ENCODE measurements at regions not wholly inside any gene's neighbourhood (a gene's known extent, or its start where the extent isn't known, plus 50 kb on each side); places are given as distances from the start of the nearest gene placed in this dataset.

DNA sequence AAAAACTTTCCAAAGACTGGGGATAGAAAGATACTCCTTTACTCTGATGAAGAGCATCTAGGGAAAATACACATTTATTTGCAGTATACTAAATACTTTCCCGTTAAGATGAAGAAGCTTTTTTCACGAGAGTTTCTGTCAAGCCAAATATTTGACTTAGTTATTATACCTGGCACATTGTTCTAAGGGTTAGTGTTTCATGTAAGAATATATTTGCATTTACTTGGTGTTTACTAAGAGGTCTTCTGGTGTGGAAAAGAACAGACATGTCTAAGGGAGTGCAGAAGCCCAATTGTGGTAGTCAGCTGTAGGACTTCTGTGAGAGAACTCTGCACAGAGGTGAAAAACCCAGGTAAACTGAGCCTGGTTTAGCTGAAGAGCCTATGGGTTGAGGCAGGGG lies 457.6 kb upstream of the SOX11 start:
- no peak overlapping the region for H3K4me3 ChIP-seq (ENCODE audit: low read depth, low read length)
- DNase-seq (ENCODE audit: low read depth), result no peak
- TF ChIP-seq, protein P1, sequence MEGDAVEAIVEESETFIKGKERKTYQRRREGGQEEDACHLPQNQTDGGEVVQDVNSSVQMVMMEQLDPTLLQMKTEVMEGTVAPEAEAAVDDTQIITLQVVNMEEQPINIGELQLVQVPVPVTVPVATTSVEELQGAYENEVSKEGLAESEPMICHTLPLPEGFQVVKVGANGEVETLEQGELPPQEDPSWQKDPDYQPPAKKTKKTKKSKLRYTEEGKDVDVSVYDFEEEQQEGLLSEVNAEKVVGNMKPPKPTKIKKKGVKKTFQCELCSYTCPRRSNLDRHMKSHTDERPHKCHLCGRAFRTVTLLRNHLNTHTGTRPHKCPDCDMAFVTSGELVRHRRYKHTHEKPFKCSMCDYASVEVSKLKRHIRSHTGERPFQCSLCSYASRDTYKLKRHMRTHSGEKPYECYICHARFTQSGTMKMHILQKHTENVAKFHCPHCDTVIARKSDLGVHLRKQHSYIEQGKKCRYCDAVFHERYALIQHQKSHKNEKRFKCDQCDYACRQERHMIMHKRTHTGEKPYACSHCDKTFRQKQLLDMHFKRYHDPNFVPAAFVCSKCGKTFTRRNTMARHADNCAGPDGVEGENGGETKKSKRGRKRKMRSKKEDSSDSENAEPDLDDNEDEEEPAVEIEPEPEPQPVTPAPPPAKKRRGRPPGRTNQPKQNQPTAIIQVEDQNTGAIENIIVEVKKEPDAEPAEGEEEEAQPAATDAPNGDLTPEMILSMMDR (IDR thresholded peaks at IDR 0.05; ENCODE audit: insufficient read depth, low read length), result no peak

DNA sequence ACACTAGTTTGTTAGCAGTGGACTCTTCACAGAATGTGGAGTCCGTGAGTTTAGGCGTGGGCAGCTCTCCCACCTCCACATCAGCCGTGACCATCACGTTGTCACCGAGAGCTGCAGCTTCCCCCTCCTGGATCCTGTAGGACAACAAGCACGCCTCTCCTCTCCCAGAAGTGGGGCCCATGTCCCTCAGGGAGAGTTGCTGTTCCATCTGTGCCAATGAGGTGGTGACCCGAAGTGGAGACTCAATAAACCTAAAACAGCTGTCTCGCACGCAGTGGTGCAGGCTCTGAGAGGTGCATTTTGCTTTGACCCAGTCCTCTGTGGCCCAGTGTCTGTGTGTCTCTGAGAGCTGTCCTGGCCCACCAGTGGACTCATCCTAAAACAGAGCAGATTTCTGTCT lies 456.5 kb upstream of the SOX11 start:
- no peak for DNase-seq (ENCODE audit: low read depth)
- H3K4me3 ChIP-seq (ENCODE audit: low read depth, low read length), result no peak overlapping the region
- TF ChIP-seq, protein P1 (IDR thresholded peaks at IDR 0.05; ENCODE audit: insufficient read depth, low read length), result no peak

GRCh38 chr2:5236249-5236648 lies 455.9 kb upstream of the SOX11 start:
- no peak for DNase-seq (ENCODE audit: low read depth)
- TF ChIP-seq, protein P1 (IDR thresholded peaks at IDR 0.05; ENCODE audit: insufficient read depth, low read length), result no peak
- no peak overlapping the region for H3K4me3 ChIP-seq (ENCODE audit: low read depth, low read length)

- TF ChIP-seq, protein P1 (IDR thresholded peaks at IDR 0.05; ENCODE audit: insufficient read depth, low read length), result no peak
- H3K4me3 ChIP-seq (ENCODE audit: low read depth, low read length), result no peak overlapping the region
- DNase-seq (ENCODE audit: low read depth), result no peak
Observed at GRCh38 chr2:5242751-5243150, 449.4 kb upstream of the SOX11 start.

DNA sequence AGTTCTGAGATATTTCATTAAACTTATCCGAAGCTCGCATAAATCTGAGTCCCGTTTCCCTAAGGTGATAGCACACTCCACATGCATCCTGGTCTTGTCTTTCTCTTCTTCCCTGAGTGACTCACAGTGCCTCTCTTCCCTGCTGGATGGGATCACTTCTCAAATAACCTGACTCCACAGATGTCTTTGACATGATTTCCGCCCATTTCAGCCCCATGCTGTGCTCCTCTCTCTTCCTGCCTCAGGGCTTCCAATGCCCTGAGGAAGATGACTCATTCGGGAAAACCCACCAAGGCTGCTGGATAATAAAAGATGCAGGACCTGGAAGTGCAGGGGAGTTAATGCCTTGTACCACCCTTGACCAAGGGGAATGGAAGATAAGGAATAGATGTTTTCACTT lies 441.7 kb upstream of the SOX11 start:
- TF ChIP-seq, protein P1 (IDR thresholded peaks at IDR 0.05; ENCODE audit: insufficient read depth, low read length), result no peak
- DNase-seq (ENCODE audit: low read depth), result no peak

DNA sequence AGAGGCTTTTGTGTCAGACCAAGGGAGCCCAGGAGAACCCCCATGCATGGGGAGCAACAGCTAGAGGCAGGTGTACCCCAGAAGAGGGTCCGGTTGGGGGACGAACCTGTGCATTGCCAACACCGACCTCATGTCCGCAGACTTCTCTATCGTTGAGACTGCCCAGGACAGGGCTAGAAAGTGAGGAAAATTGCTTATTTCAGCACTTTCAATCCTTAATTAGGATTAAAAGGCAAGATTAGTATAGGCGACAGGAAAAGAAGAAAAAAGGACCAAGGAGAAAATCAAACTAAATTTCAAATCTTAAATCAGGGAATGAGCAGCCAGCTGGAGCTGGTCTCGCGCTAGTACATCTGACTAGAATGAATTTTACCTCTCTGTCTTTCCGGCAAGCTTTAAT lies 438.9 kb upstream of the SOX11 start:
- no peak for DNase-seq (ENCODE audit: low read depth)
- TF ChIP-seq, protein P1 (IDR thresholded peaks at IDR 0.05; ENCODE audit: insufficient read depth, low read length), result no peak
- no peak overlapping the region for H3K4me3 ChIP-seq (ENCODE audit: low read depth, low read length)

More for the DNA sequence above, 441.7 kb upstream of the SOX11 start:
- no peak overlapping the region for H3K4me3 ChIP-seq (ENCODE audit: low read depth, low read length)

DNA sequence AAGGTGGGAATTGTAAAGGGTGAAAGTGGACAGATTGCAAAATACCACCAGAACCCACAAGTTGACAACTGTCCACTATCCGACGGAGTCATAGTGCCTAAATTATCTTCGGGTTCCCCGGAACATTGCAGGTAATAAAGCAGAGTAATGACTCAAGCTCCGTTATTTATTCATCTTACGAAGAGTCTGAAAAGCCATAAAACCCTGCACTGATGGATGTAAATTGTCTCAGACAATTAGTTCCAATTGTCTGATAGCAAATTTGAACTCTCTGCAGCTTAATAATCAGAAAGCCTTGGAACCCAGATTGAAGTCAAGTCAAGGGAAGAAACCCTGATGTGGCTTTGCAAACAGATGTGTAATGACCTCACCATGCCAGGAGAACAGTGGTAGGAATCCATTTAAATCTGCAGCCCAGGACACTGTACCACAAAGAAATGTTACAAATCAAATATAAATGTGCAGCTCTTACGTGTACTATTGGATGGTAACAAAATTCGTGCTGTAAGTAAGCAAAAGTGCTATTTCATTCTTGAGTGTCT lies 437.3 kb upstream of the SOX11 start:
- DNase-seq (ENCODE audit: low read depth), result no peak
- H3K4me3 ChIP-seq (ENCODE audit: low read depth, low read length), result no peak overlapping the region
- TF ChIP-seq, protein P1 (IDR thresholded peaks at IDR 0.05; ENCODE audit: insufficient read depth, low read length), result no peak
